ENCODE measurements at regions not wholly inside any gene's neighbourhood (a gene's known extent, or its start where the extent isn't known, plus 50 kb on each side); places are given as distances from the start of the nearest gene placed in this dataset.

DNA sequence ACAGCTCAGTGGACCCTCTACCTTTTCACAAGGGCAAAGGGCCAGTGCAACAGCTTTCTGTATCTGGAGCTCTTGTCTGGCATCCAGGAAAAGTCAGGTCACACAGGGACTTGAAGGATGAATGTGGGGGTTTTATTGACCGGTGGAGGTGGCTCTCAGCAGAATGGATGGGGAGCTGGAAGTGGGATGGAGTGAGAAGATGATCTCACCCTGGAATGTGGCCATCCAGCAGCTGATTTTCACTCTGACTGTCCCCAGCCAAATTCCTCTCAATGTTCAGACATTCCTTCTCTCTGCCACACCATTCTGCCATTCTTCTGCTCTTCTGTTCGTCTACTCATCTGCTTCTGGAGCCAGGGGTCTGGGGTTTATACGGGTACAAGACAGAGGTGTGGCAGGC lies 1119.9 kb downstream of the TAF11L14 start:
- WGBS, 2 donors: 80 to 85% methylated on average over 3 of the region's 3 CpGs

GRCh38 chr5:18761801-18762200 lies 1127.5 kb downstream of the TAF11L14 start:
- ATAC-seq (ENCODE audit: low FRiP score in 2 of 2): no peak
- H3K27me3 ChIP-seq: no peaks in the 10 kb centered on the region
- no peaks in the 10 kb centered on the region for H3K9me3 ChIP-seq
- H3K4me3 ChIP-seq: no peak overlapping the region
- H3K4me1 ChIP-seq: no peaks in the 10 kb centered on the region
- no peaks in the 10 kb centered on the region for H3K36me3 ChIP-seq
- 88 to 90% methylated on average over 1 of the region's 1 CpG for WGBS, 2 donors
- no peak overlapping the region for H3K27ac ChIP-seq
- no peak for TF ChIP-seq EP300 (IDR thresholded peaks at IDR 0.05)
- no peak for TF ChIP-seq POLR2AphosphoS5 (IDR thresholded peaks at IDR 0.05)
- no peak for TF ChIP-seq POLR2A (IDR thresholded peaks at IDR 0.05)
- no peak for TF ChIP-seq CTCF (IDR thresholded peaks at IDR 0.05)
- no peak for DNase-seq

More for the DNA sequence above, 1119.9 kb downstream of the TAF11L14 start:
- Histone ChIP-seq H3K4me1 (no peaks in the 10 kb centered on the region), H3K27ac (no peak overlapping the region), H3K4me3 (no peak overlapping the region), H3K27me3 (no peaks in the 10 kb centered on the region), H3K36me3 (no peaks in the 10 kb centered on the region), H3K9me3 (no peaks in the 10 kb centered on the region)
- ATAC-seq (ENCODE audit: low FRiP score in 2 of 2): no peak
- no peak for TF ChIP-seq POLR2AphosphoS5 (IDR thresholded peaks at IDR 0.05)
- no peak for DNase-seq

GRCh38 chr5:18764161-18764560 lies 1129.9 kb downstream of the TAF11L14 start:
- ATAC-seq (ENCODE audit: low FRiP score in 2 of 2) (no peak), DNase-seq (no peak)

GRCh38 chr5:18765304-18765703 lies 1131.0 kb downstream of the TAF11L14 start:
- Histone ChIP-seq H3K27ac (no peak overlapping the region), H3K27me3 (no peaks in the 10 kb centered on the region), H3K36me3 (no peaks in the 10 kb centered on the region), H3K4me3 (no peak overlapping the region), H3K4me1 (no peaks in the 10 kb centered on the region), H3K9me3 (no peaks in the 10 kb centered on the region)
- no peak for ATAC-seq (ENCODE audit: low FRiP score in 2 of 2)
- no peak for DNase-seq
- TF ChIP-seq POLR2AphosphoS5 (IDR thresholded peaks at IDR 0.05): no peak
- 90 to 98% methylated on average over 2 of the region's 2 CpGs for WGBS, 2 donors

More at GRCh38 chr5:18764161-18764560, 1129.9 kb downstream of the TAF11L14 start:
- Histone ChIP-seq H3K9me3 (no peaks in the 10 kb centered on the region), H3K4me1 (no peaks in the 10 kb centered on the region), H3K4me3 (no peak overlapping the region), H3K27me3 (no peaks in the 10 kb centered on the region), H3K27ac (no peak overlapping the region), H3K36me3 (no peaks in the 10 kb centered on the region)
- TF ChIP-seq EP300 (IDR thresholded peaks at IDR 0.05) (no peak), POLR2AphosphoS5 (IDR thresholded peaks at IDR 0.05) (no peak), CTCF (IDR thresholded peaks at IDR 0.05) (no peak), POLR2A (IDR thresholded peaks at IDR 0.05) (no peak)

DNA sequence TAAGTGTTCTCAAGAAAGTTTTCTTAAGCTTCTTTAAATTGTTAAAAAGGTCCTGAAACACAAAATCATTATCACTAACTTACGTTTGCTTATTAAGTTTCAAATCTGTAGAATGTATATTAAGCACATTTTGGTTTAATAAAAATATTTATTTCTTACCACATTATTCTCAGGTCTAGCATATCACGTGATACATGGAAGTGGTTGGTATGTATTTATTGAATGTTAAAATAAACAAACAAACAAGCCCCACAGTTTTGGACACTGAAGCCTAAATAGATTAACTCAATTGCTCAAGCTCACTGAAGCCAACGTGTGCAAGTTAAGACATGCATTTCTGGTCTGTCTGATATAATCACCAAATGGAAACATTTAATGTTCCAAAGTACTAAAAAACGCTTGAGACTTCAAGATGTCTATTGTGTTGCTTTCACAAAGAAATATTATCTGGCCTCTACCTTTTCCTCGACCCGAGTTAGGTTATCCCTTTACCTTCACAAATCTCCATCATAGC lies 1136.9 kb downstream of the TAF11L14 start:
- Histone ChIP-seq H3K27ac (no peak overlapping the region), H3K9me3 (no peaks in the 10 kb centered on the region), H3K4me1 (no peaks in the 10 kb centered on the region), H3K4me3 (no peak overlapping the region), H3K27me3 (no peaks in the 10 kb centered on the region), H3K36me3 (no peaks in the 10 kb centered on the region)
- ATAC-seq (ENCODE audit: low FRiP score in 2 of 2) (no peak), DNase-seq (no peak)
- TF ChIP-seq CTCF (IDR thresholded peaks at IDR 0.05) (no peak), POLR2A (IDR thresholded peaks at IDR 0.05) (no peak), EP300 (IDR thresholded peaks at IDR 0.05) (no peak), POLR2AphosphoS5 (IDR thresholded peaks at IDR 0.05) (no peak)
- WGBS, 2 donors: 79 to 82% methylated on average over 6 of the region's 6 CpGs

GRCh38 chr5:18772475-18772874 lies 1138.2 kb downstream of the TAF11L14 start:
- Histone ChIP-seq H3K27ac (no peak overlapping the region), H3K27me3 (no peaks in the 10 kb centered on the region), H3K9me3 (no peaks in the 10 kb centered on the region), H3K4me1 (no peaks in the 10 kb centered on the region), H3K4me3 (no peak overlapping the region), H3K36me3 (no peaks in the 10 kb centered on the region)
- TF ChIP-seq CTCF (IDR thresholded peaks at IDR 0.05) (no peak), POLR2AphosphoS5 (IDR thresholded peaks at IDR 0.05) (no peak), EP300 (IDR thresholded peaks at IDR 0.05) (no peak), POLR2A (IDR thresholded peaks at IDR 0.05) (no peak)
- no peak for DNase-seq
- 47 to 60% methylated on average over 4 of the region's 4 CpGs for WGBS, 2 donors
- no peak for ATAC-seq (ENCODE audit: low FRiP score in 2 of 2)
